ENCODE measurements at regions not wholly inside any gene's neighbourhood (a gene's known extent, or its start where the extent isn't known, plus 50 kb on each side); places are given as distances from the start of the nearest gene placed in this dataset.

DNA sequence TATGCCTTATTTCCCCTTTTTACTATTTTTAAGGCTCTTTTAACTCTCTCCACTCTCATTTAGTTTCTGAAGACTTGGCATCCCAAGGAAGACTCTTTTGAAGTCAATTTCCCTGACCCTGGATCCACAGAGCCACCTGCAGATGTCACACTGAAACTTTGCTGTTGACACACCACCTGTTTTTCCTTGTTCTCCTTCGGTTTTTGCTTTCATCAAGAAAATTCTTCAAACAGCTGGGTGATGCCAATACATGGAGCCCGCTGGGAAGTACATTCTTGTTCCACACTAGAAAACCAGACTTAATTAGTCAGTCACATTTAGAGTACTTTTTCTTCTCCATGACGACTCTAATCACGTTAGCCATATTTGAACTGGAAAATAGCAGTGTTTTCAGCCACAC lies 293.9 kb downstream of the PDGFC start:
- TF ChIP-seq, protein P1, sequence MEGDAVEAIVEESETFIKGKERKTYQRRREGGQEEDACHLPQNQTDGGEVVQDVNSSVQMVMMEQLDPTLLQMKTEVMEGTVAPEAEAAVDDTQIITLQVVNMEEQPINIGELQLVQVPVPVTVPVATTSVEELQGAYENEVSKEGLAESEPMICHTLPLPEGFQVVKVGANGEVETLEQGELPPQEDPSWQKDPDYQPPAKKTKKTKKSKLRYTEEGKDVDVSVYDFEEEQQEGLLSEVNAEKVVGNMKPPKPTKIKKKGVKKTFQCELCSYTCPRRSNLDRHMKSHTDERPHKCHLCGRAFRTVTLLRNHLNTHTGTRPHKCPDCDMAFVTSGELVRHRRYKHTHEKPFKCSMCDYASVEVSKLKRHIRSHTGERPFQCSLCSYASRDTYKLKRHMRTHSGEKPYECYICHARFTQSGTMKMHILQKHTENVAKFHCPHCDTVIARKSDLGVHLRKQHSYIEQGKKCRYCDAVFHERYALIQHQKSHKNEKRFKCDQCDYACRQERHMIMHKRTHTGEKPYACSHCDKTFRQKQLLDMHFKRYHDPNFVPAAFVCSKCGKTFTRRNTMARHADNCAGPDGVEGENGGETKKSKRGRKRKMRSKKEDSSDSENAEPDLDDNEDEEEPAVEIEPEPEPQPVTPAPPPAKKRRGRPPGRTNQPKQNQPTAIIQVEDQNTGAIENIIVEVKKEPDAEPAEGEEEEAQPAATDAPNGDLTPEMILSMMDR (conservative IDR thresholded peaks at IDR 0.05; ENCODE audit: low read length) = no peak
- TF ChIP-seq EZH2phosphoT487 (IDR thresholded peaks at IDR 0.05; ENCODE audit: borderline replicate concordance, low read depth, low read length) = no peak

Data from OCI-LY7 (cell line).